ENCODE measurements at regions not wholly inside any gene's neighbourhood (a gene's known extent, or its start where the extent isn't known, plus 50 kb on each side); places are given as distances from the start of the nearest gene placed in this dataset.

GRCh38 chr16:85495259-85495658 is 117.9 kb upstream of the GSE1 start:
- DNase-seq = no peak
- no peak overlapping the region for H3K9ac ChIP-seq (ENCODE audit: low read depth, low read length)
- no peaks in the 10 kb centered on the region for H3K9me3 ChIP-seq (ENCODE audit: insufficient read depth, low read length, severe bottlenecking)
- no peak for TF ChIP-seq EZH2 (IDR thresholded peaks at IDR 0.05; ENCODE audit: borderline replicate concordance, low read depth, low read length, severe bottlenecking)
- TF ChIP-seq CTCF (IDR thresholded peaks at IDR 0.05; ENCODE audit: borderline replicate concordance, extremely low read depth, low read length, poor library complexity, severe bottlenecking) = no peak
- H2AFZ ChIP-seq (ENCODE audit: low read depth, low read length) = no peak overlapping the region
- H4K20me1 ChIP-seq (ENCODE audit: insufficient read depth, low read length) = no peaks in the 10 kb centered on the region
- no peak overlapping the region for H3K4me2 ChIP-seq (ENCODE audit: insufficient read depth, low read length)
- H3K27me3 ChIP-seq (ENCODE audit: insufficient read depth, low read length, poor library complexity) = no peaks in the 10 kb centered on the region
- no peaks in the 10 kb centered on the region for H3K36me3 ChIP-seq (ENCODE audit: insufficient read depth, low read length)
- no peak overlapping the region for H3K4me3 ChIP-seq (ENCODE audit: low read depth in 1 of 2, low read length in 2 of 2)
- H3K27ac ChIP-seq (ENCODE audit: low read length) = no peak overlapping the region
- peaks cover 12% of the 10 kb centered on the region for H3K4me1 ChIP-seq (ENCODE audit: insufficient read depth, low read length)
- no peaks in the 10 kb centered on the region for H3K79me2 ChIP-seq (ENCODE audit: insufficient read depth, low read length)
- ATAC-seq (ENCODE audit: insufficient read depth, low read depth) = no peak

- no peak for ATAC-seq (ENCODE audit: insufficient read depth, low read depth)
- Histone ChIP-seq H3K4me3 (ENCODE audit: low read depth in 1 of 2, low read length in 2 of 2) (no peak overlapping the region), H3K4me1 (ENCODE audit: insufficient read depth, low read length) (peaks cover 12% of the 10 kb centered on the region), H2AFZ (ENCODE audit: low read depth, low read length) (no peak overlapping the region), H3K9ac (ENCODE audit: low read depth, low read length) (no peak overlapping the region), H3K9me3 (ENCODE audit: insufficient read depth, low read length, severe bottlenecking) (no peaks in the 10 kb centered on the region), H4K20me1 (ENCODE audit: insufficient read depth, low read length) (no peaks in the 10 kb centered on the region), H3K27ac (ENCODE audit: low read length) (no peak overlapping the region), H3K27me3 (ENCODE audit: insufficient read depth, low read length, poor library complexity) (no peaks in the 10 kb centered on the region), H3K36me3 (ENCODE audit: insufficient read depth, low read length) (no peaks in the 10 kb centered on the region), H3K4me2 (ENCODE audit: insufficient read depth, low read length) (no peak overlapping the region), H3K79me2 (ENCODE audit: insufficient read depth, low read length) (no peaks in the 10 kb centered on the region)
- DNase-seq = no peak
- TF ChIP-seq CTCF (IDR thresholded peaks at IDR 0.05; ENCODE audit: borderline replicate concordance, extremely low read depth, low read length, poor library complexity, severe bottlenecking) (no peak), EZH2 (IDR thresholded peaks at IDR 0.05; ENCODE audit: borderline replicate concordance, low read depth, low read length, severe bottlenecking) (no peak)
Measured at GRCh38 chr16:85495823-85496538, 117.1 kb upstream of the GSE1 start.

GRCh38 chr16:85497622-85498314 is 115.4 kb upstream of the GSE1 start:
- ATAC-seq (ENCODE audit: insufficient read depth, low read depth) (no peak), DNase-seq (peak; percentile 25)
- Histone ChIP-seq H2AFZ (ENCODE audit: low read depth, low read length) (no peak overlapping the region), H3K4me2 (ENCODE audit: insufficient read depth, low read length) (no peak overlapping the region), H4K20me1 (ENCODE audit: insufficient read depth, low read length) (no peaks in the 10 kb centered on the region; the same call in 1 of the 2 replicates), H3K9ac (ENCODE audit: low read depth, low read length) (no peak overlapping the region), H3K9me3 (ENCODE audit: insufficient read depth, low read length, severe bottlenecking) (no peaks in the 10 kb centered on the region), H3K27ac (ENCODE audit: low read length) (peak overlapping the region; percentile 59), H3K4me3 (ENCODE audit: low read depth in 1 of 2, low read length in 2 of 2) (no peak overlapping the region), H3K79me2 (ENCODE audit: insufficient read depth, low read length) (no peaks in the 10 kb centered on the region), H3K27me3 (ENCODE audit: insufficient read depth, low read length, poor library complexity) (no peaks in the 10 kb centered on the region), H3K36me3 (ENCODE audit: insufficient read depth, low read length) (no peaks in the 10 kb centered on the region), H3K4me1 (ENCODE audit: insufficient read depth, low read length) (peaks cover 12% of the 10 kb centered on the region)
- no peak for TF ChIP-seq CTCF (IDR thresholded peaks at IDR 0.05; ENCODE audit: borderline replicate concordance, extremely low read depth, low read length, poor library complexity, severe bottlenecking)
- no peak for TF ChIP-seq EZH2 (IDR thresholded peaks at IDR 0.05; ENCODE audit: borderline replicate concordance, low read depth, low read length, severe bottlenecking)
